Esophagus squamous epithelium (tissue), 4 donors: ENCODE measurements at regions not wholly inside any gene's neighbourhood (a gene's known extent, or its start where the extent isn't known, plus 50 kb on each side); places are given as distances from the start of the nearest gene placed in this dataset.

Source experiments
- CTCF ChIP-seq, 6 experiments: fragments of 450-650 bp in 4 of 6; fragments of 200-600 bp in 2 of 6; sonication (generic) in 2 of 6; IDR thresholded peaks; one replicate each; pipeline ENCODE4 v1.5.1; 2016 to 2019; ENCODE audit warnings: antibody characterized with exemption in 6 of 6, mild to moderate bottlenecking in 4 of 6, moderate library complexity in 4 of 6
- POLR2A ChIP-seq, 4 donors: fragments of 450-650 bp; IDR thresholded peaks; one replicate each; pipeline ENCODE4 v1.6.1; 2017; ENCODE audit warnings: antibody characterized with exemption in 4 of 4, mild to moderate bottlenecking in 4 of 4, moderate library complexity in 3 of 4

- TF ChIP-seq CTCF (IDR thresholded peaks at IDR 0.05), result no peak
- TF ChIP-seq POLR2A (IDR thresholded peaks at IDR 0.05), result no peak
Observed at GRCh38 chr5:58073243-58073642, 386.6 kb downstream of the PLK2 start.
